Epithelial cell of proximal tubule (primary cell): ENCODE measurements at regions not wholly inside any gene's neighbourhood (a gene's known extent, or its start where the extent isn't known, plus 50 kb on each side); places are given as distances from the start of the nearest gene placed in this dataset.

Experiments
- DNase-seq: peaks from one replicate; pipeline ENCODE4 v3.0.0-alpha.2; 2011; ENCODE audit warnings: low read depth
- H3K4me3 ChIP-seq: 2 replicates; pipeline ENCODE4 v1.5.1; 2011; ENCODE audit warnings: low read depth, mild to moderate bottlenecking, low read length
- CTCF ChIP-seq: conservative IDR thresholded peaks from 2 replicates; pipeline ENCODE4 v1.5.1; 2012; ENCODE audit warnings: low read depth, mild to moderate bottlenecking, low read length

- no peak for DNase-seq
- TF ChIP-seq CTCF = no peak
- no peak overlapping the region for H3K4me3 ChIP-seq
Measured at GRCh38 chr4:144449611-144450010, 196.3 kb upstream of the HHIP start.

- H3K4me3 ChIP-seq = no peak overlapping the region
- TF ChIP-seq CTCF = no peak
- DNase-seq = no peak
Measured at GRCh38 chr4:144450526-144450925, 195.4 kb upstream of the HHIP start.

GRCh38 chr4:144451766-144452450 lies 194.0 kb upstream of the HHIP start:
- no peak overlapping the region for H3K4me3 ChIP-seq
- no peak for DNase-seq
- no peak for TF ChIP-seq CTCF

GRCh38 chr4:144456196-144456595 lies 189.8 kb upstream of the HHIP start:
- no peak for TF ChIP-seq CTCF
- DNase-seq = no peak
- no peak overlapping the region for H3K4me3 ChIP-seq

GRCh38 chr4:144461906-144462305 lies 184.1 kb upstream of the HHIP start:
- TF ChIP-seq CTCF = no peak
- no peak overlapping the region for H3K4me3 ChIP-seq
- DNase-seq = no peak

- no peak for TF ChIP-seq CTCF
- H3K4me3 ChIP-seq = no peak overlapping the region
- DNase-seq = no peak
Measured at GRCh38 chr4:144463236-144463635, 182.7 kb upstream of the HHIP start.

GRCh38 chr4:144463896-144464295 lies 182.1 kb upstream of the HHIP start:
- no peak overlapping the region for H3K4me3 ChIP-seq
- TF ChIP-seq CTCF = no peak
- DNase-seq = no peak
